CD4-positive, alpha-beta T cell treated with Interleukin-6 at 100 ng/mL for 8 hours (primary cell): ENCODE measurements at regions not wholly inside any gene's neighbourhood (a gene's known extent, or its start where the extent isn't known, plus 50 kb on each side); places are given as distances from the start of the nearest gene placed in this dataset.

Experiments
- DNase-seq: peaks from one replicate; pipeline ENCODE4 v3.0.0-alpha.2; 2020; ENCODE audit warnings: mixed read lengths, low spot score

- no peak for DNase-seq
These were observed 567.8 kb upstream of the CPEB2 start for GRCh38 chr4:14434483-14434882.

- DNase-seq, result no peak
These were observed 567.4 kb upstream of the CPEB2 start for GRCh38 chr4:14434916-14435315.

GRCh38 chr4:14441561-14441960 is 560.7 kb upstream of the CPEB2 start:
- no peak for DNase-seq

GRCh38 chr4:14445882-14446281 is 556.4 kb upstream of the CPEB2 start:
- DNase-seq, result no peak

GRCh38 chr4:14446311-14446710 is 556.0 kb upstream of the CPEB2 start:
- no peak for DNase-seq

- no peak for DNase-seq
These were observed 555.4 kb upstream of the CPEB2 start for GRCh38 chr4:14446904-14447303.

GRCh38 chr4:14449308-14449707 is 553.0 kb upstream of the CPEB2 start:
- DNase-seq, result no peak

GRCh38 chr4:14452001-14452400 is 550.3 kb upstream of the CPEB2 start:
- no peak for DNase-seq

- DNase-seq, result no peak
These were observed 549.5 kb upstream of the CPEB2 start for GRCh38 chr4:14452764-14453163.

- no peak for DNase-seq
These were observed 543.8 kb upstream of the CPEB2 start for GRCh38 chr4:14458463-14458862.

- no peak for DNase-seq
These were observed 537.2 kb upstream of the CPEB2 start for GRCh38 chr4:14465057-14465456.

GRCh38 chr4:14465507-14465906 is 536.8 kb upstream of the CPEB2 start:
- no peak for DNase-seq

GRCh38 chr4:14478504-14478903 is 523.8 kb upstream of the CPEB2 start:
- no peak for DNase-seq

- no peak for DNase-seq
These were observed 505.9 kb upstream of the CPEB2 start for GRCh38 chr4:14496408-14496807.

- DNase-seq, result no peak
These were observed 505.3 kb upstream of the CPEB2 start for GRCh38 chr4:14496969-14497368.

GRCh38 chr4:14504162-14504561 is 498.1 kb upstream of the CPEB2 start:
- no peak for DNase-seq

GRCh38 chr4:14513471-14513870 is 488.8 kb upstream of the CPEB2 start:
- no peak for DNase-seq

- no peak for DNase-seq
These were observed 486.7 kb upstream of the CPEB2 start for GRCh38 chr4:14515556-14515955.

- no peak for DNase-seq
These were observed 484.1 kb upstream of the CPEB2 start for GRCh38 chr4:14518136-14518535.

GRCh38 chr4:14520171-14520570 is 482.1 kb upstream of the CPEB2 start:
- DNase-seq, result no peak

- no peak for DNase-seq
These were observed 478.0 kb upstream of the CPEB2 start for GRCh38 chr4:14524276-14524675.

GRCh38 chr4:14528918-14529317 is 473.4 kb upstream of the CPEB2 start:
- no peak for DNase-seq

GRCh38 chr4:14529653-14530052 is 472.6 kb upstream of the CPEB2 start:
- DNase-seq, result no peak

- DNase-seq, result no peak
These were observed 469.8 kb upstream of the CPEB2 start for GRCh38 chr4:14532436-14532835.

GRCh38 chr4:14539246-14539645 is 463.0 kb upstream of the CPEB2 start:
- no peak for DNase-seq
